ENCODE measurements at regions not wholly inside any gene's neighbourhood (a gene's known extent, or its start where the extent isn't known, plus 50 kb on each side); places are given as distances from the start of the nearest gene placed in this dataset.

DNA sequence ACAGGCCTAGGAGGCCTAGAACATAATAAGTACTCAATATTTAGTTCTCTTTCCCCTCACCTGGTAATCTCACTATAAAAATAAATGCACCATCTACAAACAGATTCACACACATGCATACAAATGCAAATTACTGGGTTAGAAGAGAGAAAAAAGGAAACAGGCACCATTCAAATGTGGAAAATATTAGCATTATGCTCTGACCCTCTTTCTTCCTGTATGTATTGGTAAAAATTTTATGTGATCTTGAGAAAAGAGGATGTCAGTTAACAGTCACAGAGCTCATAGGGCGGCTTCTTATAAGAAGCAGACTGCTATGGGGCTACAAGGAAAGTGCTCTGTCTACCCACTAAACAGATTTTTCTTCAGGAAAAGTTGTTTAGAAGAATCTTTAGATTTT, 565.4 kb downstream of the LMO4 start:
- no peak for DNase-seq

DNA sequence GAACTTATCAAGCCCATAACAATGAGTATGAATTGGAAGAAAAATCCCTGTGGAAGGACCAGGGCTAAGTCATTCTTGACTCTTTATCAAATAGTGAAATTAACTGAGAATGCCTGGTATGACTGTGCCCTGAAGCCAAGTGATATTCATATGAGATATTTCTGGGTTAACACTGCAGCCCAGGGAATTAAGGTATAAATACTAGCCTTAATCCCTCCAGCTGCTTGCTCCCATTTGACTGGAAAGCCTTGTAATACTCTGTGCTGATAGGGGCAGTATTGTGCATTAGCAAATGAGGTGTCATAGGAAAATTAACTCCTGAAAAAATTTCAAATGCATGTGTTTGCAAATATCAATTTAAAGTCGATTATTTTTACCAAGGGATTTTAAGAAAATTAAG, 568.8 kb downstream of the LMO4 start:
- DNase-seq: no peak

DNA sequence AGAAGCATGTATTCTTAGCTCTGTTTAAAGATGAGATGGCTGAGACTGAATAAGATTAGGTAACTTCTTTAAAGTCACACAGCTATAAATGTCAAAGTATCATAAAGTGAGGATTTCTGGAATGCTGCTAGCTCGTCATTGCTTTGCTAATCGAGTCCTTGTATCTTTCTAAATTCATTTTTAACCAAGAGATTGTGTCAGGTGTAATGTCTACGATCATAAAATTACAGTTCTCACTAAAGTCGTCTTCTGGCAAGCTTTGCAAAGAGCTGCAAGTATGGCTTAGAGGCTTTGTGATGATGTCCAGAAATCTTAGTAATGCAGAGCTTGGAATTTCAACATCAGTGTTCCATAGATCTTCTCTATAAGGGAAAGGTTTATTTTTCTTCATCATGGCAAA, 569.8 kb downstream of the LMO4 start:
- no peak for DNase-seq

DNA sequence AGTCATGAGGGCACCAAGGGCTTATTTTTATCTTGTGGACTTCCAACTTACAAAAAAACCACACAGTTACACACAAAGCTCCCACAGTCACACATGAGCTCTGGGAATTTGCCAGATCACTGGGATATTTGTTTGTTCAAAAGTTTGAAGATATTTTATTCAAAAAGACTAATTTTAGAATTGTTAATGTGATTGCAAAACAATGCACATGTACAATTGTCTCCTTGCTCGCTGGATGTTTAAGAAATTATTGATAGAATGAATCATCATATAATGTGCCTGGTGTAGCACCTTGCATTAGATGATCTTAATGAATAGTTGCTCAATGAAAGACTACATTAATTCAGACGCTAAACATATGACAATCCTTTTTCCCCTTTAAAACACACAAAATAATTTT, 570.3 kb downstream of the LMO4 start:
- DNase-seq: no peak

DNA sequence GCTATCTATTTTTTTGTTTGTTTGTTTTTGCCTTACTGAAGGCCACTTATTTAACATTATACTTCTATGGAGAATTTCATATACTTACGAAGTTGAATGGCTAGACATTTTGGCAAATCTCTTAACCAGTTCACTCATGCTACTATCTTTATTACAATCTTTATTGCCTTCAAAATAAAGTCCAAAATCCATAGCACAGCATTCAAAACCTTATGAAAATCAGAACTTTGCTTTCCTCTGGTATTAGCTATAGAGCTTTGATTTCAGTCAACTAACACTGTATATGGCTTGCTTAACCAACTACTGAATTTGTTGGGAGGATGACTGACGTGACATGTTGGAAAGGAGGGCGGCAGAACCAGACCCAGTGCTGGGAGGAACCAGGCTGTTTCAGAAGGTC, 571.1 kb downstream of the LMO4 start:
- no peak for DNase-seq

DNA sequence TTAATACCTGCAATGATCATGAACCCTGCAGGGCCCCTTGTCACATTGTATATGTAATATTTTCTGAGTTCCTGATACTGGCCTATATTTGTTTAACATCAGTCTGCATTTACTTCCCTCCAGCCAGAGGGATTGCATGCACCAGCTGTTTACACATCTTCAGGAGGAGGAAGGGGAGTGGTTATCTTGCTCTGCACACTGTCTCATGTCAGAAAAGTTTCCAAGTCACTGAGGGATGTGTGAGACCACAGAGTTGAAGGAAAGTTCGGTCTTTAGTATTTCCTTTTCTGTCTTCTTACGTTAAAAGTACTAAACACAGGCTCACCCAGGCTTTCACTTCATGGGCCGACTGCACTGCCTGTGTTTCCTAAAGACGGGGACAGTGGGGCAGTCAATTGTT, 574.1 kb downstream of the LMO4 start:
- DNase-seq: no peak

DNA sequence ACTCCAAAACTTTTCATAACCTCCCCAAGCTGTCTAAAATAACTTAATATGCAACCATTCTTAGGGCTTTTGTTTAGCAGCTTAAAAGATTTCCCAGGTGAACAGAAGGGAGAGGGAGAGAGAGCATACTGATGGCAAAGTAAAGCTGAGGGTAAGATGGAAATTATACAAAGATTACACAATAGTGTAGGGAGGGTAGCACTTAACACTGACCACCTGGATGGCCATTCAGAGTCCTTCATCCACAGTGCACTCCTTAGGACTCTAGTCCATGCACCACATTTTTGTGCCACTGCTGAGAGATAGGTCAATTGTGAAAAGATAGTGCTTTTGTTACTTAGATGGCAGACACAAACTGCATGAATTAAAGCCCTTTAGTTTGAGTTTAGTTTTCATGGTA, 574.6 kb downstream of the LMO4 start:
- DNase-seq: no peak

DNA sequence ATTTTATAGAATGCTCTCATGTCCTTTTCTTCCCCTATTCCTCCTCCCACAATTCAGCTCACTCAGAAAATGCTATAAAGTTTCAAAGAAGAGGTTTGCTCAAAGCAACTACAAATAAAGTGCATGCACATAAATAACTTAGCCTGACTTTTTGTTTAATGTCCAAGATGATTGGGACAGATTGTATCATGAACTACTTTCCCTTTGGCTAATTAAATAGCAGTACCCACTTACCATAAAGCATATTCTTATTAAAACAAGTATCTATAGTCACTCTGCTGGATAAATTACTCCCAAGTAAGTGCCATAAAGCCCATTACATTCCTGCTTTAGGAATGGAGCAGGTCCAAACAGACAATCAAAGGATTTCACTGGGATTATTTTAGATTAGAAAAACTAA, 576.0 kb downstream of the LMO4 start:
- DNase-seq: no peak

DNA sequence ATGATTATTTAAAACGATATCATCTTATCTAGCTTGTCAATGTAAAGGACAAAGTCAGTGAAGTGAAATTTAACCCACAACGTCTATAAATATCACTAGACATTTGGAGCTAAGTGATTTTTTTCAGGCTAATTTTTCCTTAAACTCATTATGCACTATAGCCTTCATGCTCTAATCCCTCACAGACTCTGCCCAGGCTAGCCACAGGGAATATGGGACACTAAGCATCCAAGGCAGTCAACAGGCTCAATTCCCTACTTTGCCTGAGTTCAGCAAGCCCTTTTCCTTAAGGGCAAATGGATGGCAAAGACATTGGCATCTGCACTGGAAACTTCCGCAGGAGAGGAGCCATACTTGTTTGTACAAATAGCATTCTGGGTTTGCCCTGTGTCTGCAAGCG, 577.0 kb downstream of the LMO4 start:
- no peak for DNase-seq

DNA sequence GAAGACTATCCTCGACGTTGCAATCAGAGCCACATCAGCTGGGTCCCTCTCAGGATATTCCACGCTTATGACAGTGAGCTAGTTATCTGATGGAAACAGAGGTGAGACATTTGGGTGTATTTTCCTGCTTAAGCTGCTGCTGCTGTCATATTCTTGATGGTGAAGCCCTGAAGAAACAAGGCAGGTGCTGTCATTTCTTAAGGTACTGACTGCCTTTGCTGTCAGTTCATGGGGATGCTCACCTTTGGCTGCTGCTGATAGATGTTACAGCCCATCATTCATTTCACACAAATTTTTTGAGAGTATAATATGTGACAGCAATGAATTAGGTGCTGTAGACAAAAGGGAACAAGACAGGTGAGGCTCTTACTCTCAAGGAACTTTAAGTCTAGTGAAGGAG, 577.4 kb downstream of the LMO4 start:
- no peak for DNase-seq

DNA sequence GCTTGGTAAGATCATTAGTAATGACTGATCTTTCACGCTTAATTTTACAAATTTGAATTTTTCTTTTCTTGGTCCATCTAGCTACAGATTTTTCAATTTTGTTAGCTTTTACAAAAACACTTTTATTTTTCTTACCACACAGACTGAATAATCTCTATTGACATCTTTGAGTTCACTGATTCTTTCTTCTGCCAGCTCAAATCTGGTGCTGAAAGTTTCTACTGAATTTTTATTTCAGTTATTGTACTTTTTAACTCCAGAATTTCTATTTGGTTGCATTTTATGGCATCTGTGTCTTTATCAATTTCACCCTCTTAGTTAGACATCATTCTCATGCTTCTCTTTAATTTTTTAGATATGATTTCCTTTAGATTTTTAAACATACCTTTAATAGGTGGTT, 584.7 kb downstream of the LMO4 start:
- DNase-seq: no peak

DNA sequence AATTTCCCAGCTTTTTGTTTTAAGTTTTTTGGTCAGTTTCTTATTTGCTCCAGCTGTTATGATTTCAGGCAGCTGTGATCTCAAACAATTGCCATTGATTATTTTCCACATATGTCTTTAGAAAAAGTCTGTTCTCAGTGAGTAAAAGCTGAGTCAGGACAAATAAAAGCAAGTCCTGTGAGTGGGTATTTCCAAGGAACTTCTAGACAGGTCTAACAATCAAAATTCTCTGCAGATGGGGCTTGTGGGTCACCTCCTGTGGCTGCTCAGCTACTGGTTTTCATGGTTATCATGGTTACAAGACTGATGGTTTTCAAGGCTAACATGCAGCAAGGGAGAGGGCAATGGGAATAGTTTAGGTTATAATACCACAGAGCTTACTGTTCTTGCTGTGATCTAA, 585.7 kb downstream of the LMO4 start:
- no peak for DNase-seq

DNA sequence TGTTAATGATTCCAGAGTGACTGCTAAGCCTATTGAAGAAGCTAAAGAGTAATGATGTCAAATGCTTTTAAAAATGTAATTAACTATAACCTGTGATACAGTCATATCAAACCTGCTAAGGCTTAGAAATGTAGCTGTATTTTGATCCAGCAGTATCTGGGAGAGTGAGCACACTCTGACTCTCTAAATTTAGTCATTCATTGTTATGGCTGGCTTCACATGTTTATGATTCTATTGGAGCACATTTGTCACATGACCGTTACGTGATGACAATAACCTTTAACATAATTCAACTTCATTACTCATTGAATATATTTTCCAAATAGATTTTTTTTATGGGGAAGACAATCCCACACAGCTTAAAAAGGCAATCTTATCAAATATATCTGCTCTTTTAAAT, 587.1 kb downstream of the LMO4 start:
- DNase-seq: no peak

DNA sequence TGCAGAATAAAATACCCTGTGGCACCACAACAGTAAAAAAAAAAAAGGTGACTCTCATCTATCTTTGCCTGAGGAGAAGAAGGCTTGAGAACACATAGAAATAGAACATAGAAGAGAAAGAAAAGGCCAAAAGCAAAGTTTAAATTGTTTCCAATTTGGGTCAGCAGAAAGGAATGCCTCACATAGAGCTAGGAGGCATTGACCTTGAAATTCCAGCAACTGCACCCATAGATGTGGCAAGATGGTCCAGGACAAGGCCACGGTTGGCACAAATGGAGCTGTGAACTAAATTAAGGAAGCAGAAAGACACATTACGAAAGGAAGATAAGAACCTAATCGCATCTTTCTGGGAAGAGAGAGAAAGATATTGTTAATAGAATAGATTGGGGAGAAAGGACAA, 588.3 kb downstream of the LMO4 start:
- DNase-seq: no peak

DNA sequence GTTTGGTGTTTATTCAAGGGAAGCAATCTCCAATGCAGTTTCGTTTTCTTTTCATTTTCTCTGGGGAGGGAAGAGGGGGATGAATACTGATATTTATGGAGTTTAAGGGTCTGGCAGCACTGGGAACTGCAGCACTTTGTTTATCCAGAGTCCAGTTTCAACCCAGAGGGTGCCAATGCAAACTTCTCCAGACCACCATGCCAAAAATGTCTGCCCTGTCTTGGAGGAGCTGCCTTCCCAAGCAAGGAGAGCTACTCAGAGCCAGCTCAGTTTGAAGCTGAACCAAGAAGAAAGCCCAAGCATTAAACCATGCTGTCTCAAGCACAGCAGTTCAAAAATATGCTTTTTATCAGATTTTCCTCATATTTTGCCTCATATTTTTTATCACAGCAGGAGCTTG, 589.7 kb downstream of the LMO4 start:
- DNase-seq: no peak

DNA sequence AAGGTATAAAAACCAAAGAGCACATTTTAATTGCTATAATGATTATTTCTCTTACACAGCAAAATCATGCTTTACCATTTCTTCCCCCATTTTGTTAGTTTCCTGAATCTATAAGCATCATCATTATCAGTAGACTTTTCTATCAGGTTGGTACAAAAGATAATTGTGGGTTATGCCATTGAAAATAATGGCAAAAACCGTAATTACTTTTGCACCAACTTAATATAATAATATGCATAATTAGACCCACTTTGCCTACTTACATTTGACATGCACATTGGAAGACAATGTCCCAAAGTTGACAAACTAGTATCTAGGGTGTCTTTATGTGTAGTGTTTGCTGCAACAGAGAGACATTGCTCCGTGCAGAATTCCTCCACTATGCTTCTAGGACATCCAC, 594.2 kb downstream of the LMO4 start:
- DNase-seq: no peak

DNA sequence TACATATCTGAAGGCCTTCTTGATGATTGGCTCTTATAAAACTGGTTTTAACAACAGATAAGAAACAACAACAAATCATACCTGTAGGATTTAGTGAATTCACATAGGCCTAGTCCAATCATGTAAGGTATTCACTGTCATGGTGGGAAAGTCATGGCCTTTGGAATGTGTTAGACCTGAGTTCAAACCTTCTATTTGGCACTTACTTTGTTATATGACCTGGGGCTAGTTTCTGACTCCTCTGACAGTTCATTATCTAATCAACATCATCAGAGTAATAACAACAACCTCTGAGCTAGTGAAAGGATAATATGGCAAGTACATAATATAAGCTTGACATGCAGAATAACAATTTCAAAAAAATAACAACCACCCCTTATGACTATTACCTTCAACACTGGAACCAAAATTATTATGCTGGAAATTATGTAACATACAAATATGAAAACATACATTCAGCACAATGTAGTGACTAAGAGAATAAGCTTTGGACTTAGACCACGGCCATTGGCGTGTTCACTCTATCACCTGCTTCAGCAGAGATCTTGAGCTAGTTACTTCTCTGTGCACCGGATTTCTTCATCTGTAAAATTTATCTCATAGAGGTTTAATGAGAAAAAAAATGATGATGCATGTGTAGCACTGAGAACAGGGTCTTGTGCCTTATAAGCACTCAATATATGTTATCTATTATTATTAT, 597.6 kb downstream of the LMO4 start:
- no peak for DNase-seq

DNA sequence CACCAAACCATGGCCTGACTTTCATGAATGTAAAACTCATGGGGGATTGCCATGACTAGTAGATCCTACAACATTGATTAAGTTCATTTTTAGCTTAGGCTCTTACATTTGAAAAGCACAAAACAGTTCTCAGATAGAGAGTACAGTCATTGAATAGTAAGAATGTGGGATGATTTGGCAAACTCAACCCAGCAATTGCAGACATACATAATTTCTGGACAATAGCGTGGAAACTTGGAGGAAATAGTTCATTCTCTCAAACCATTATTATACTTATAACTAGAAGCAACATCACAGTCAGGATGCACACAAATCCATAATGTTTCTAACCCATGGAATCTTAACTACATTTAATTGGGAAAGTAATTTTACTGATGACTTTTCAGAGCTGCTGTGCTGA, 598.2 kb downstream of the LMO4 start:
- no peak for DNase-seq

DNA sequence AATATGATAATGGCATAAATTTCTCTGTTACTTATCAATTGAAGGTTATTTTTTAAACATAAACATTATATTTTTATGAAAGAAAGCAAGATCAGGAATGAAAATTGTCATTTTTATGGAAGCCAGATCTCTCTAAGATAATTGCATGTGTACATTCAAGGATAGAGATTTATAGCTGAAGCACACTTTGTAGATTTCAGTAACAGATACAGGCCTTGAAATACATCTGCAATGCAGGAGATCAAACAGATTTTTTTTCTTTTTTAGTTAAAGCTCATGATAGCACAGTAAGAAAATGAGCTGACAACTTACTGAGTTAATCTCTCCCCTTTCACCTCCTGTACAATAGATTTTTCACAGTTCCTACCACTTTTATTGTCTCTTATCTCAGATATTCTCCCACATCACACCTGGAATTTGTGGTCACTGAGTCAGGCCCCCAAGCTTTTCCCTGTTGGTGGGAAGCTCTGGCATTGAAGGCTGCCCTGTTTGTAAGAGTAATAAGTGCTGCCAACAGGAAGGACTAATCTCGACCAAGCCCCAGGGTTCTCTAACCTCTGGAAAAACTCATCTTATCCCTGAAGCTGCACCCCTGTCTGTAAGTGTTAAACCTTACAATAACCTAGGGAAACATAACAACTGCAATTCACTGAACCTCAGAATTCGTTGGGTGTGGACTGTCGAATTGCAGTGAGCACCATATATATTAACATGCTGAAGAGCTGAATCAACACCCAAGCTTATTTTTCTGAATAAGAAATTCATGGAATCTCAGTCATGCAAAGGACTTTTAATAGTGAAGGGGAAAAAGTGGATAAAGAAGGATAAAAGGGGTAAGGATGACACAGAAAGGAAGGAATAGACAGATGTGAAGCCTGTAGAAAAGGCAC, 599.0 kb downstream of the LMO4 start:
- DNase-seq: no peak

DNA sequence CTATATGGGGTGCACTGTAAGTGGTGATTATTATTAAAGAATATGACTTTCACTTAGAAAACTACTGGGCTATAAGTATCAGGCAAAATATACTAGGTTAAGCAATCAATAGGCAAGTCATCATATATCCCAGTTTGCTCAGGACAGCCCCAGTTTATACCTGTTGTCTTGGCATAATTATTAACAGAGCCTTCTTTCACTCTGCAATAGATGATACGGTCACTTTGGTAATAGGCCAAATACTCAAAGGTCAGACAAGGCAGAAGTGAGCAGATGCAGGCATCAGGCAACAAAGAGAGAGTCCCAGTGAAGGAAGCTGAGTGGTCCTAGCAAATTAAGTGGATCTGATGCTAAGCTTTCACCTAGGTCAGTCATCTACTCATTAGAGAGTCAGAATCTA, 599.9 kb downstream of the LMO4 start:
- DNase-seq: no peak

DNA sequence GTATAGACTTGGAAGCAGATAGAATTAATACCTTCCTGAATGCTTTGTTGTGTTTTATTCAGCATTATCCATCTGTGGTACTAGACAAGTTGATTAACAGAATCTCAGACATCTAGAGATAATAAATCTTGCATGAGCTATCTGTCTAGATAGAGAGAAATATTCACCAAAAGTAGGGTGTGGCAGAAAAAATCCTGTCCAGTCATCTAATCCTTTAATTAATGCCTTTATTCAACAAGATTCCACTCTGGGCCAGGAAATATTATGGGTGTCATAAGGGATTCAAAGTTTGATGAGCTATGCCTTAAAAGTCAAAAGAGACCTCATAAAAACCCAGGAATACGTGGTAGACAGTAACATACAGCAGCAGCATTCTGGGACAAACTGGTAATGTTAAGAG, 601.2 kb downstream of the LMO4 start:
- DNase-seq: no peak

DNA sequence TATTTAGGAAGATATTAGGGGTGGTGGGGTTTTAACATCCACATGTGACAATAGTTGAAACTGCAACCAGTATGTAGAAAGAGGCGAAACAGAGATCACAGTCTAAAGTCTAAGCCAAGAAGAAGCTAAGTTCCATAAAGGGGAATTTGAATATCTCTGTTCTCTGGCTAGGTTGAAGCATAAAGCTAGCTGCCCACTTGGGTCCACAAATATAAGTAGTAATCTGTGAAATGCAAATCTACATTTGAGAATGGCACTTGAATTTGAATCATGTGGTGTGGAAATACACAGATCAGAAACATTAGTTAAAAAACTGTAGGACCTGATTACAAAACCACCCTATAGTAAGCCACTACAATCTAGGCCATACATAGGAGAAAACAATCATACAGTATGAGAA, 602.1 kb downstream of the LMO4 start:
- DNase-seq: no peak

DNA sequence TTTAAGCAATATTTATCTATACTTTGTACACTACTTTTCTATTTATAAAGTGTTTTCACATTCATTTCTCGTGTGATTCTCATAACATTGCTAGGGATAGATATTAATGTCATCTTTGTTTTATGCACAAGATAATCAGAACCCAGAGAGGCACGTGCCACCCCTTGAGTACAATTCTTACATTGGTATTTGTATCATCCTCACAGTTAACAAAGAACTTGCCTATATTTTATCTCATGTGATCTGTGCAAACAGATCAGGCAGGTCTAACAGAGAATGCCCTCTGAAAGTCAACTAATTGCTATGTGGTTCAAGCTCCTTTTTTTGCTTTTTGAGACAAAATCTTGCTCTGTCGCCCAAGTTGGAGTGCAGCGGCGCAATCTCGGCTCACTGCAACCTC, 604.5 kb downstream of the LMO4 start:
- no peak for DNase-seq

DNA sequence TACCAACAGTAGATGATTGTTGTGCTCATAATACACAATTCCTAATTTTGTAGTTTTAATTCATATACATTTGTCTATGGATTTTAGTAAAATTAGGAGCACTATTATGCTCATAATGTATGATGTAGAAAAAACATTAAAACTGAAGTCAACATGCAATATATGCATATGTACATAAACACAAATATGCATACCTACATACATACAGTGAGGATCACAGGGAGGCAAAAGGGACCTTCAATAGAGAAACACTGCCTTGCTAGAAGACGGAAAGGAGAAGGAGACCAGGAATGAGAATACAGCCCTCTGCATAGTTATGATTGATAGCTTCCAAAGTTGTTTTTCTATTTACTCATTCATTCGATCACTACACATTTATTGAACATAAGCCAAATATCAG, 606.5 kb downstream of the LMO4 start:
- no peak for DNase-seq

All from NCI-H1092 (cell line).